K562 (cell line): ENCODE measurements at regions not wholly inside any gene's neighbourhood (a gene's known extent, or its start where the extent isn't known, plus 50 kb on each side); places are given as distances from the start of the nearest gene placed in this dataset.
A peak's percentile ranks its signal among the peaks of the same experiment; 100 is the strongest.

Experiments used
- ATF6 ChIP-seq: sonication (generic); formaldehyde crosslinking; IDR thresholded peaks from 2 replicates; pipeline ENCODE4 v1.4.0; 2020; ENCODE audit warnings: mild to moderate bottlenecking, missing genetic modification reagents
- CBX5 ChIP-seq: IDR thresholded peaks from 2 replicates; pipeline ENCODE4 v1.6.1; 2014; ENCODE audit warnings: low read depth, borderline replicate concordance
- CHCHD3 ChIP-seq: fragments of 250-450 bp; sonication (Bioruptor Pico); IDR thresholded peaks from 2 replicates; pipeline ENCODE4 v2.1.2; 2022; ENCODE audit warnings: mild to moderate bottlenecking
- COPS2 ChIP-seq: fragments of 450-650 bp; conservative IDR thresholded peaks from 2 replicates; pipeline ENCODE4 v1.6.1; 2016; ENCODE audit warnings: mild to moderate bottlenecking, moderate library complexity
- FUS ChIP-seq: fragments of 200-400 bp; formaldehyde crosslinking; optimal IDR thresholded peaks from 2 replicates; pipeline ENCODE3; 2017; ENCODE audit warnings: low read depth, low read length
- GABPA ChIP-seq: fragments of 200-800 bp; sonication (Bioruptor generic); conservative IDR thresholded peaks from 2 replicates; pipeline ENCODE4 v1.6.1; 2016; ENCODE audit warnings: low read depth, missing genetic modification characterization, missing compliant biosample characterization
- HIVEP1 ChIP-seq: fragments of 250-450 bp; sonication (Bioruptor Pico); IDR thresholded peaks from 2 replicates; pipeline ENCODE4 v1.4.0; 2020; ENCODE audit warnings: mild to moderate bottlenecking
- MAFK ChIP-seq: IDR thresholded peaks from 2 replicates; pipeline ENCODE4 v1.6.1; 2011; ENCODE audit warnings: low read length, improper control_type of control experiment
- NFRKB ChIP-seq: fragments of 450-650 bp; IDR thresholded peaks from 2 replicates; pipeline ENCODE4 v1.6.1; 2016; ENCODE audit warnings: low read depth
- NR3C1 ChIP-seq: sonication (generic); formaldehyde crosslinking; IDR thresholded peaks from 2 replicates; pipeline ENCODE4 v1.8.1; 2022; ENCODE audit warnings: missing genetic modification reagents
- PCBP2 ChIP-seq: fragments of 200-400 bp; formaldehyde crosslinking; IDR thresholded peaks from 2 replicates; pipeline ENCODE4 v1.6.1; 2018; ENCODE audit warnings: low read length, low read depth, mild to moderate bottlenecking, moderate library complexity; ENCODE audit not compliant: poor library complexity, severe bottlenecking
- POLR3G ChIP-seq: IDR thresholded peaks from 2 replicates; pipeline ENCODE4 v1.6.1; 2011; ENCODE audit not compliant: insufficient read length, insufficient replicate concordance; ENCODE audit errors: extremely low read depth
- TAF15 ChIP-seq: fragments of 200-400 bp; formaldehyde crosslinking; IDR thresholded peaks from 2 replicates; pipeline ENCODE4 v1.6.1; 2017; ENCODE audit warnings: mild to moderate bottlenecking, low read depth, low read length, moderate library complexity
- TFAP4 ChIP-seq: sonication (generic); formaldehyde crosslinking; IDR thresholded peaks from 2 replicates; pipeline ENCODE4 v1.8.0; 2022; ENCODE audit warnings: missing genetic modification reagents, mild to moderate bottlenecking, moderate library complexity, borderline replicate concordance
- ZFP1 ChIP-seq: fragments of 450-650 bp; formaldehyde crosslinking; IDR thresholded peaks from 2 replicates; pipeline ENCODE4 v1.4.0; 2020; ENCODE audit warnings: mild to moderate bottlenecking, mixed read lengths
- ZNF133 ChIP-seq: fragments of 250-450 bp; sonication (Bioruptor Pico); IDR thresholded peaks from 2 replicates; pipeline ENCODE4 v1.4.0; 2020; ENCODE audit warnings: mild to moderate bottlenecking
- ZNF217 ChIP-seq: sonication (generic); formaldehyde crosslinking; IDR thresholded peaks from 2 replicates; pipeline ENCODE4 v1.8.0; 2022; ENCODE audit warnings: mild to moderate bottlenecking, missing genetic modification reagents
- ZNF263 ChIP-seq: sonication (generic); formaldehyde crosslinking; IDR thresholded peaks from 2 replicates; pipeline ENCODE4 v1.8.0; 2022; ENCODE audit warnings: mild to moderate bottlenecking, missing genetic modification reagents, borderline replicate concordance
- ZNF668 ChIP-seq: fragments of 250-450 bp; sonication (Bioruptor Pico); IDR thresholded peaks from 2 replicates; pipeline ENCODE4 v1.8.0; 2022; ENCODE audit warnings: mild to moderate bottlenecking, inconsistent platforms
- ZNF764 ChIP-seq: fragments of 250-450 bp; sonication (Bioruptor Pico); IDR thresholded peaks from 2 replicates; pipeline ENCODE4 v1.4.0; 2020; ENCODE audit warnings: low read depth, mild to moderate bottlenecking, moderate library complexity
- TF ChIP-seq, protein P1 (sequence below): fragments of 250-450 bp; sonication (Bioruptor Pico); IDR thresholded peaks from 2 replicates; pipeline ENCODE4 v1.5.0; 2020; ENCODE audit warnings: mild to moderate bottlenecking
- TF ChIP-seq, protein P2 (sequence below): fragments of 250-450 bp; sonication (Bioruptor Pico); IDR thresholded peaks from 2 replicates; pipeline ENCODE4 v1.5.0; 2022; ENCODE audit warnings: mild to moderate bottlenecking

DNA sequence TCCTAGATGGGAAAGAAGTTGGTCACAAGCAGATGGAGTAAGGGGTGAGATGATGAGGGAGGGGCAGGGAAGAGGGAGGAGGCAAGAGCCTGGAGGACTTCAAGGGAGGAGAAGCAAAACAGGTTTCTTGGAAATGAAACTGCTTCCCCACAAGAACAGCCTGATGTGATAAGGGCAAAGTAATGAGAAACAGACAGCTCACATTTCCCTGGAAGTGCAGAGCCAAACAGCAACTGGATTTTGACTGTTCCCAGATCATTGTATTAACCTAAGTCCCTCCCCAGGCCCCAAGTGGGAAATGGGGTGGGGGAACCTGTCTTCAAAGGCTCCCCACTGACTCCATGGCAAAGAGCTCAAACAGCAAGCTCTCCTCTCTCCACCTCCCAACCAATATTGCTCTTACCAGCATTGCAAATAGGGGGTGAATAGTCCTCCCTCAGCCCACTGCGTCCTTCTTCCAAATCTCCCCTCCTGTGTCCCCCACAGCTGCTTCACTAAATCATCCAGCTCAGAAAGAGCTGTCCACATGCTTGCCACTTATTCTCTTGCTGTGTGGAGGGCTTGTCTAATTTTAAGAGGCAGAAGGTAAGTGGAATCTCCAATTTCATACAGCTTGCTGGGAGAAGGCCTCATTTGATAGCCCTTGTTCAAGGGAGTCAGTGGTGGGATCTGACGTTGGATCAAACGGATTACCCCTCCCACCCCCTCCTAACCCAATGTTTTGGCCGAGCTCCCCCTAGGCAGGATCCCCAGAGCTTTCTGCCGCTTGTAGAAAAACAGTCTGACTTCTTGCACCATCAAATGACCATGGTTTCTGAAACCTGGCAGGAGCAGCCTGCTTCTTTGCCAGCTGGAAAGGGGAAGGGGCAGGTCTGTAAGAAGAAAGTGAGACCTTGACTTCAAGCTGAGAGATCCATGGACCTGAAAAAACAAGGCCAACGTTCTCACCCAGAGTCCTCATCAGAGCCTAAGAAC is 56.3 kb upstream of the SMIM36 start (continued):
- no peak for TF ChIP-seq TFAP4 (CRISPR knock-in tag)
- no peak for TF ChIP-seq ZNF217
- TF ChIP-seq ATF6 (CRISPR knock-in tag), result no peak
- TF ChIP-seq NFRKB, result peak; percentile 3; the same call in 1 of the 2 replicates
- TF ChIP-seq, protein P1, sequence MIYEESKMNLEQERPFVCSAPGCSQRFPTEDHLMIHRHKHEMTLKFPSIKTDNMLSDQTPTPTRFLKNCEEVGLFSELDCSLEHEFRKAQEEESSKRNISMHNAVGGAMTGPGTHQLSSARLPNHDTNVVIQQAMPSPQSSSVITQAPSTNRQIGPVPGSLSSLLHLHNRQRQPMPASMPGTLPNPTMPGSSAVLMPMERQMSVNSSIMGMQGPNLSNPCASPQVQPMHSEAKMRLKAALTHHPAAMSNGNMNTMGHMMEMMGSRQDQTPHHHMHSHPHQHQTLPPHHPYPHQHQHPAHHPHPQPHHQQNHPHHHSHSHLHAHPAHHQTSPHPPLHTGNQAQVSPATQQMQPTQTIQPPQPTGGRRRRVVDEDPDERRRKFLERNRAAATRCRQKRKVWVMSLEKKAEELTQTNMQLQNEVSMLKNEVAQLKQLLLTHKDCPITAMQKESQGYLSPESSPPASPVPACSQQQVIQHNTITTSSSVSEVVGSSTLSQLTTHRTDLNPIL, result no peak
- TF ChIP-seq POLR3G, result no peak
- TF ChIP-seq MAFK, result no peak
- 0 out of 2 replicates have a peak, but pooled peaks have one; percentile 22 for TF ChIP-seq HIVEP1 (CRISPR knock-in tag)
- no peak for TF ChIP-seq CBX5
- no peak for TF ChIP-seq FUS
- no peak for TF ChIP-seq PCBP2
- no peak for TF ChIP-seq CHCHD3 (CRISPR knock-in tag)
- TF ChIP-seq GABPA (tag), result no peak
- TF ChIP-seq ZNF764 (CRISPR knock-in tag), result no peak
- TF ChIP-seq ZNF263 (CRISPR knock-in tag), result peak; percentile 78; the same call in 1 of the 2 replicates
- TF ChIP-seq ZNF668 (CRISPR knock-in tag), result 0 out of 2 replicates have a peak, but pooled peaks have one; percentile 32
- no peak for TF ChIP-seq NR3C1
- TF ChIP-seq TAF15, result no peak
- TF ChIP-seq ZFP1 (CRISPR knock-in tag), result no peak
- no peak for TF ChIP-seq COPS2
- TF ChIP-seq ZNF133 (CRISPR knock-in tag), result no peak
- TF ChIP-seq, protein P2, sequence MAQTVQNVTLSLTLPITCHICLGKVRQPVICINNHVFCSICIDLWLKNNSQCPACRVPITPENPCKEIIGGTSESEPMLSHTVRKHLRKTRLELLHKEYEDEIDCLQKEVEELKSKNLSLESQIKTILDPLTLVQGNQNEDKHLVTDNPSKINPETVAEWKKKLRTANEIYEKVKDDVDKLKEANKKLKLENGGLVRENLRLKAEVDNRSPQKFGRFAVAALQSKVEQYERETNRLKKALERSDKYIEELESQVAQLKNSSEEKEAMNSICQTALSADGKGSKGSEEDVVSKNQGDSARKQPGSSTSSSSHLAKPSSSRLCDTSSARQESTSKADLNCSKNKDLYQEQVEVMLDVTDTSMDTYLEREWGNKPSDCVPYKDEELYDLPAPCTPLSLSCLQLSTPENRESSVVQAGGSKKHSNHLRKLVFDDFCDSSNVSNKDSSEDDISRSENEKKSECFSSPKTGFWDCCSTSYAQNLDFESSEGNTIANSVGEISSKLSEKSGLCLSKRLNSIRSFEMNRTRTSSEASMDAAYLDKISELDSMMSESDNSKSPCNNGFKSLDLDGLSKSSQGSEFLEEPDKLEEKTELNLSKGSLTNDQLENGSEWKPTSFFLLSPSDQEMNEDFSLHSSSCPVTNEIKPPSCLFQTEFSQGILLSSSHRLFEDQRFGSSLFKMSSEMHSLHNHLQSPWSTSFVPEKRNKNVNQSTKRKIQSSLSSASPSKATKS (CRISPR knock-in tag), result no peak
